Right kidney (tissue), 1 donor: ENCODE measurements at regions not wholly inside any gene's neighbourhood (a gene's known extent, or its start where the extent isn't known, plus 50 kb on each side); places are given as distances from the start of the nearest gene placed in this dataset.
A peak's percentile ranks its signal among the peaks of the same experiment; 100 is the strongest.

Experiments
- DNase-seq: peaks from one replicate; pipeline ENCODE4 v3.0.0-alpha.2; 2016

GRCh38 chr6:88558981-88559380 lies 392.8 kb upstream of the CNR1 start:
- no peak for DNase-seq

GRCh38 chr6:88556663-88557062 lies 390.5 kb upstream of the CNR1 start:
- DNase-seq, result no peak

GRCh38 chr6:88548891-88549505 lies 382.9 kb upstream of the CNR1 start:
- no peak for DNase-seq

- no peak for DNase-seq
These were observed 381.6 kb upstream of the CNR1 start for GRCh38 chr6:88547768-88548167.

GRCh38 chr6:88545991-88546390 lies 379.8 kb upstream of the CNR1 start:
- DNase-seq, result no peak

GRCh38 chr6:88544986-88545612 lies 379.0 kb upstream of the CNR1 start:
- DNase-seq, result no peak

- no peak for DNase-seq
These were observed 373.2 kb upstream of the CNR1 start for GRCh38 chr6:88539295-88539764.

- DNase-seq, result no peak
These were observed 372.7 kb upstream of the CNR1 start for GRCh38 chr6:88538840-88539239.

- DNase-seq, result peak; percentile 23
These were observed 372.1 kb upstream of the CNR1 start for GRCh38 chr6:88538130-88538706.

- no peak for DNase-seq
These were observed 370.0 kb upstream of the CNR1 start for GRCh38 chr6:88536071-88536625.

GRCh38 chr6:88535306-88535705 lies 369.2 kb upstream of the CNR1 start:
- DNase-seq, result no peak

- DNase-seq, result no peak
These were observed 366.2 kb upstream of the CNR1 start for GRCh38 chr6:88532241-88532860.

- DNase-seq, result no peak
These were observed 363.6 kb upstream of the CNR1 start for GRCh38 chr6:88529726-88530125.

- DNase-seq, result no peak
These were observed 354.3 kb upstream of the CNR1 start for GRCh38 chr6:88520445-88520844.

- no peak for DNase-seq
These were observed 353.8 kb upstream of the CNR1 start for GRCh38 chr6:88520017-88520338.

GRCh38 chr6:88519301-88520016 lies 353.3 kb upstream of the CNR1 start:
- peak; percentile 19 for DNase-seq

- no peak for DNase-seq
These were observed 351.6 kb upstream of the CNR1 start for GRCh38 chr6:88517737-88518136.

GRCh38 chr6:88513920-88514319 lies 347.8 kb upstream of the CNR1 start:
- DNase-seq, result no peak

- no peak for DNase-seq
These were observed 347.3 kb upstream of the CNR1 start for GRCh38 chr6:88513471-88513870.

- DNase-seq, result no peak
These were observed 346.8 kb upstream of the CNR1 start for GRCh38 chr6:88512951-88513350.

GRCh38 chr6:88502391-88502790 lies 336.2 kb upstream of the CNR1 start:
- DNase-seq, result no peak

GRCh38 chr6:88499845-88500699 lies 333.9 kb upstream of the CNR1 start:
- no peak for DNase-seq
